PFSK-1 (cell line): ENCODE measurements at regions not wholly inside any gene's neighbourhood (a gene's known extent, or its start where the extent isn't known, plus 50 kb on each side); places are given as distances from the start of the nearest gene placed in this dataset.

Experiments used
- POLR2AphosphoS5 ChIP-seq: IDR thresholded peaks from 2 replicates; pipeline ENCODE4 v1.6.1; 2012; ENCODE audit warnings: low read depth, mild to moderate bottlenecking, control low read depth, low read length, moderate library complexity
- TAF1 ChIP-seq: IDR thresholded peaks from 2 replicates; pipeline ENCODE4 v1.6.1; 2012; ENCODE audit warnings: low read length, control low read depth, borderline replicate concordance; ENCODE audit not compliant: insufficient read depth

GRCh38 chr10:106392778-106393177, 771.7 kb downstream of the SORCS1 start:
- TF ChIP-seq TAF1 = no peak
- TF ChIP-seq POLR2AphosphoS5 = no peak
